Mammary epithelial cell (primary cell): ENCODE measurements at regions not wholly inside any gene's neighbourhood (a gene's known extent, or its start where the extent isn't known, plus 50 kb on each side); places are given as distances from the start of the nearest gene placed in this dataset.

Source experiments
- EZH2 ChIP-seq: IDR thresholded peaks from 2 replicates; pipeline ENCODE4 v1.6.1; 2012; ENCODE audit warnings: low read length, inconsistent platforms, borderline replicate concordance
- TF ChIP-seq, protein P1 (sequence below), 2 donors: IDR thresholded peaks in 1 of 2; conservative IDR thresholded peaks in 1 of 2; 2 replicates each; pipeline ENCODE4 v1.5.1; 2011 to 2012; ENCODE audit warnings: inconsistent platforms in 2 of 2, low read length in 2 of 2, mild to moderate bottlenecking in 2 of 2, control low read depth in 1 of 2, low read depth in 1 of 2; ENCODE audit not compliant: insufficient read depth in 1 of 2; ENCODE audit errors: extremely low read depth in 1 of 2

- TF ChIP-seq, protein P1, sequence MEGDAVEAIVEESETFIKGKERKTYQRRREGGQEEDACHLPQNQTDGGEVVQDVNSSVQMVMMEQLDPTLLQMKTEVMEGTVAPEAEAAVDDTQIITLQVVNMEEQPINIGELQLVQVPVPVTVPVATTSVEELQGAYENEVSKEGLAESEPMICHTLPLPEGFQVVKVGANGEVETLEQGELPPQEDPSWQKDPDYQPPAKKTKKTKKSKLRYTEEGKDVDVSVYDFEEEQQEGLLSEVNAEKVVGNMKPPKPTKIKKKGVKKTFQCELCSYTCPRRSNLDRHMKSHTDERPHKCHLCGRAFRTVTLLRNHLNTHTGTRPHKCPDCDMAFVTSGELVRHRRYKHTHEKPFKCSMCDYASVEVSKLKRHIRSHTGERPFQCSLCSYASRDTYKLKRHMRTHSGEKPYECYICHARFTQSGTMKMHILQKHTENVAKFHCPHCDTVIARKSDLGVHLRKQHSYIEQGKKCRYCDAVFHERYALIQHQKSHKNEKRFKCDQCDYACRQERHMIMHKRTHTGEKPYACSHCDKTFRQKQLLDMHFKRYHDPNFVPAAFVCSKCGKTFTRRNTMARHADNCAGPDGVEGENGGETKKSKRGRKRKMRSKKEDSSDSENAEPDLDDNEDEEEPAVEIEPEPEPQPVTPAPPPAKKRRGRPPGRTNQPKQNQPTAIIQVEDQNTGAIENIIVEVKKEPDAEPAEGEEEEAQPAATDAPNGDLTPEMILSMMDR (conservative IDR thresholded peaks at IDR 0.05 in 1 of 2, IDR thresholded peaks at IDR 0.05 in 1 of 2; ENCODE audit: extremely low read depth in 1 of 2, insufficient read depth in 1 of 2, low read depth in 1 of 2, low read length in 2 of 2) = no peak
- no peak for TF ChIP-seq EZH2
Observed at GRCh38 chr6:22146678-22146930, 150.2 kb downstream of the PRL start.
